ENCODE measurements at regions not wholly inside any gene's neighbourhood (a gene's known extent, or its start where the extent isn't known, plus 50 kb on each side); places are given as distances from the start of the nearest gene placed in this dataset.

DNA sequence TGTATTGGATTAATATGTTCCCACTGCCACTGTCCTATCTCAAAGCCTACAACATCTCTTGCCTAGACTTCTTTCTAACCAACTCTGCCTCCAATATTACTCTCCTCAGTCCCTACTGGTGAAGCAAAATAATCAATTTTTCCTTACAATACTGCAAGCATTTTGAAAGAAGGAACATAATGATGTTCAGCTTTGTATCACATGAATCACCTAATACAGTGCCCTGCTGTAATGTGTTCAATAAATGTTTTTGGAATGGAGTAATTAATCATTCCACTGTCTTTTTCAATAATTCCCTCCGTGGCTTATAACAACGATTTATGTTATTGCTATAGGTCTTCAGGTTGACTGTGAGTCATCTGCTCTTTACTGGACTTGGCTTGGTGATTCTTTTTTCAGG is 356.4 kb downstream of the TDRD15 start:
- no peak for DNase-seq (ENCODE audit: extremely low read depth, low read depth, low spot score)

DNA sequence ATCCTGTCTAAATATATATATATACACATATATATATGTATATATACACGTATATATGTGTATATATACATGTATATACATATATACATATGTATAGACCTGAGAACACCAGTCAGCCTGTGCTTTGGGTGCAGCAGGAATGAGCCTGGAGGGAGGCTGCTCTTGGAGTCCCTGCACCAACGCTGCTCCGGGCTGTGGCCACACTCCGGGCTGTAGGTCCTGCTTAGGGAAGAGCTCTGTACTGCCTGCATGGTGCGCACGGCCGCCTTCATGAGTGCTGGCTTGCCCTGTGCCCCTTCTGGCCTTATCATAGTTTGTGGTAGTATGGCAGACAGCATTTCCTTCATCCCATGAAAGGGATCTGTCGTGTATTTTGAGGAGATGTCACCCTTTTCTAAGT is 360.9 kb downstream of the TDRD15 start:
- no peak for DNase-seq (ENCODE audit: extremely low read depth, low read depth, low spot score)

- no peak for DNase-seq (ENCODE audit: extremely low read depth, low read depth, low spot score)
Measured at GRCh38 chr2:21486445-21486844, 362.7 kb downstream of the TDRD15 start.

DNA sequence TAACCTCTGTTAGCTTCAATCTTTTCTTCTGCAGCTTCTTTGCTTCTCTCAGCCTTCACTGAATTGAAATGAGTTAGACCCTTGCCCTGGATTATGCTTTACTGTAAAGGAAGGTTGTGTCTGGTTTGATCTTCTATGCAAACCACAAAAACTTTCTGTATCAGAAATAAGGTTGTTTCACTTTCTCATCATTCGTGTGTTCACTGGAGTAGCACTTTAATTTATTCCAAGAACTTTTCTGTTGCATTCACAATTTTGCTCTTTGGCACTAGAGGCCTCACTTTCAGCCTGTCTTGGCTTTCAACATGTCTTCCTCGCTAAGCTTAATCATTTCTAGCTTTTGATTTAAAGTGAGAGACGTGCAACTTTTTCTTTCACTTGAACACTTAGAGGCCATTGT is 365.3 kb downstream of the TDRD15 start:
- DNase-seq (ENCODE audit: extremely low read depth, low read depth, low spot score) = no peak

DNA sequence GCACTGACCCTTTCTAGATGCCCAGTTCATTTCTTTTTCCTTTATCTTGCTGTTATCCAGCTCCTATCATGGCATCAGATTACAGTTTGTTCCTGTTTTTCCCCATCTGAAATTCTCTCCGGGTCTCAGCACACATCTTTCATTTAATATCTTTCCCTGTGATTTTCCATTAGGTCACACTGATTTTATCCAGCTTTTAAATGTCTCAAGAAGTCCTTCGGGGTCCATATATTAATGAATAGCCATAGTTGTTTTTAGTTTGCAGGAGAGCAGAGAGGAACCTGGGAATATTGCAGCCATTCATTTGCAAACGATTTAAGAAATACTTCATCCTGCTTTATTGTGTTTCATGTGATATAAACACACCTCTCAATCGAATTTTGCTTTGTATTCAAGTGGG is 374.2 kb downstream of the TDRD15 start:
- DNase-seq (ENCODE audit: extremely low read depth, low read depth, low spot score) = no peak

GRCh38 chr2:21500401-21500945 is 376.7 kb downstream of the TDRD15 start:
- DNase-seq (ENCODE audit: extremely low read depth, low read depth, low spot score) = no peak

GRCh38 chr2:21501376-21502027 is 377.7 kb downstream of the TDRD15 start:
- no peak for DNase-seq (ENCODE audit: extremely low read depth, low read depth, low spot score)

DNA sequence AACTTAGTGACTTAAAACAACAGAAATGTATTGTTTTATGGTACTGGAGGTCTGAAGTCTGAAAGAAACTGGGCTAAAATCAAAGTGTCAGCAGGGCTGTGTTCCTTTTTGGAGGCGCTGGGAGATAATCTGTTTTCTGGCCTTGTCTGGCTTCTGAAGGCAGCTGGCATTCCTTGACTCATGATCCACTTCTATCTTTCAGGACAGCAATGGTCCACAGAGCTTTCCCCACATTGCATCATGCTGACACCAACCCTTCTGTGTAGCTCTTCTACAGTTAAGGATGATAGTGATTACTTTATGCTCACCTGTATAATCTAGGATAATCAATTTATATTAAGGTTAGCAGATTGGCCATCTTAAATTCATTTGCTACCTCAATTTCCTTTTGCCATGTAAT is 392.1 kb downstream of the TDRD15 start:
- DNase-seq (ENCODE audit: extremely low read depth, low read depth, low spot score) = no peak

DNA sequence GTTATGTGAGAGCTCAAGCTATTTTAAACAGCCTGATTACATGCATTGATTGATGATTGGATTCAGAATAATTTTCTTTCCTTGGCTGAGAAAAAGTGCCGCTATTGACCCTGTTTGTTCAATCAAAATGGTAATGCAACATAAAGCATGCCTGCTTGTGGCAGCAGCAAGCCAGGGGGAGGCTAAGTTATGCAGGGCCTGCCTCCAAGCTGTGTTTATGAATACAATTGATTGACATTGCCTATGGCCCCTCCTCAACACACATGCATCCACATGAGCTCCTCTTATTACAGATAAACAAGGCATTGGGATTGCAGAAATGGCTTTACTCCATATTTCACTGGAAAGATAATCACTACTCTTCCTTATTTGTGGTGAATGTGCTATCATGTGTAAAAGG is 395.6 kb downstream of the TDRD15 start:
- DNase-seq (ENCODE audit: extremely low read depth, low read depth, low spot score) = no peak

GRCh38 chr2:21519821-21520220 is 396.1 kb downstream of the TDRD15 start:
- no peak for DNase-seq (ENCODE audit: extremely low read depth, low read depth, low spot score)

GRCh38 chr2:21535826-21536225 is 412.1 kb downstream of the TDRD15 start:
- DNase-seq (ENCODE audit: extremely low read depth, low read depth, low spot score) = no peak

- no peak for DNase-seq (ENCODE audit: extremely low read depth, low read depth, low spot score)
Measured at GRCh38 chr2:21539685-21540084, 415.9 kb downstream of the TDRD15 start.

- no peak for DNase-seq (ENCODE audit: extremely low read depth, low read depth, low spot score)
Measured at GRCh38 chr2:21543630-21544029, 419.9 kb downstream of the TDRD15 start.

- no peak for DNase-seq (ENCODE audit: extremely low read depth, low read depth, low spot score)
Measured at GRCh38 chr2:21544392-21544791, 420.6 kb downstream of the TDRD15 start.

GRCh38 chr2:21552981-21553380 is 429.2 kb downstream of the TDRD15 start:
- DNase-seq (ENCODE audit: extremely low read depth, low read depth, low spot score) = no peak

DNA sequence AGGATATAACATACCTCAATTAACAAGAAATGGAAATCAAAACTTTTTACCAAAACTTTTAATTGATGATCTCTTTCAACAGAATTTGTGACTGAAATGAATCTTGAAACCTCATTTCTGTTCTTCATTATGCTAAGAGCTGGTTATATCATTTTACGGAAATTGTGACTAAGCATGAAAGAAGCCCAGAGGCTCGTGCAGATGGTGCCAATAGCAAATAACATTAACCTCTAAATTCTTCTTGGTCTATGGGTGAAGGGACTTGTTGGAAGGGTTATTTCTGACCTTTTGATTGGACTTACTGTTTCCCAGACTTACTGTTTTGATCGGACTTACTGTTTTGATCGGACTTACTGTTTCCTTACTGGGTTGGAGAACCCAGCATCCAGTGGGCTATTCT is 435.6 kb downstream of the TDRD15 start:
- DNase-seq (ENCODE audit: extremely low read depth, low read depth, low spot score) = no peak

GRCh38 chr2:21561965-21562364 is 438.2 kb downstream of the TDRD15 start:
- no peak for DNase-seq (ENCODE audit: extremely low read depth, low read depth, low spot score)

GRCh38 chr2:21567395-21567794 is 443.6 kb downstream of the TDRD15 start:
- DNase-seq (ENCODE audit: extremely low read depth, low read depth, low spot score) = no peak

GRCh38 chr2:21571686-21572085 is 447.9 kb downstream of the TDRD15 start:
- DNase-seq (ENCODE audit: extremely low read depth, low read depth, low spot score) = no peak

DNA sequence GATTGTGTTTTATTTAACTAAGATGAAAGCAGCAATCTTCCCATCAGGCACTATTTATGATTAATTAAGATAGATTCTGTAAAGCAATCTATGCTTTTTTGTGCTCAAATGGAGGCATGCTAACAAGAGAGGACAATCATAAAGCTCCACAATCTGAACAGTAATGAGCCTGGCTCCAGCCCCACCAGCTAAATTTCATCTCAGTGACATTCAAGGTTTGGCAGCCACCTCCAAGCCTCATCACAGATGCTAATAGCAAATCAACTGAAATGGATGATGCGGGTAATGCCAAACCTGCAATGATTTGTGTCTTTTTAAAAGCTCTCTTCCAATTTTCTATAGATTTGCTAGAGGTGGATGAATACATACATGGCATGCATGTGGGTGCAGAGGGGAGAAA is 456.6 kb downstream of the TDRD15 start:
- DNase-seq (ENCODE audit: extremely low read depth, low read depth, low spot score) = no peak

- DNase-seq (ENCODE audit: extremely low read depth, low read depth, low spot score) = no peak
Measured at GRCh38 chr2:21585881-21586280, 462.1 kb downstream of the TDRD15 start.

DNA sequence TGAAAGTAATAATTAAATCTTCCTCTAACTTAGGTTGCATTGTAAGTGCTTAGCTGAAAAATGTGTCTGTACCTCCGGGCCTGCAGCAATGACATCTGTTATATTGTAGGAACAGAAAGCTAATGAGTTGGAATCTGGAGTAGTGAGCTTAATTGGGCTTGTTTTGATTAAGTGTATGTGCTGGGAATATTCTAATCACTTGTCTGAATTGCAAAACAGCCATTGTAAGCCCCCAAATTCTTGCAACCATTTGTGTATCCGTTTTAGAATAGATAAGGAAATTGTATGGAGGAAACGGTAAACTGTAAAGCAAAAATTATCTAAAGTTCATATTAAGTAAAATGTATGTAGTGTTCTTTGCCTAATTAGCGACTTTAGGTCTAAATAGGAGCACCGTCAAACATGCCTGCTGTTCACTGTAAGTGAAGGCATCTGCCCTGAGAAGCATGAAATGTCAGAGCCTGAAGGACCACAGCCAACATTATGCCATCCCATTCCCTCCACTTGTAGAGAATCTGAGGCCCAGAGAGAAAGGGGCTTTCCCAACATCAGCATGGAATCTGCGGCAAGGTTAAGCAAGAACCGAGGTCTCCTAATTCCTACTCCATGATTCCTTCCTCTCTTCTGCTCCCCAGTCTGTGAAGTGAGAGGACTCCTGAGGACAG is 466.4 kb downstream of the TDRD15 start:
- DNase-seq (ENCODE audit: extremely low read depth, low read depth, low spot score) = no peak

All from glomerular endothelial cell (primary cell).